Motor neuron (in vitro differentiated cells): ENCODE measurements at regions not wholly inside any gene's neighbourhood (a gene's known extent, or its start where the extent isn't known, plus 50 kb on each side); places are given as distances from the start of the nearest gene placed in this dataset.

ENCODE experiments used
- ATAC-seq, 8 experiments: fragments of 200-7000 bp; cut with Tn5 transposase; replicated peaks in 6 of 8; 2 replicates each; pipeline ENCODE4 v1.8.0; 2021; ENCODE audit warnings: mild to moderate bottlenecking in 8 of 8, moderate library complexity in 8 of 8
- H3K27ac ChIP-seq, 2 donors: fragments of 250-450 bp; sonication (Bioruptor Pico); 2 replicates each; pipeline ENCODE4 v1.9.0; 2021; ENCODE audit warnings: antibody characterized with exemption in 2 of 2, mild to moderate bottlenecking in 2 of 2, moderate library complexity in 1 of 2
- H3K4me1 ChIP-seq, 2 donors: fragments of 250-450 bp; sonication (Bioruptor Pico); replicated peaks in 1 of 2; 2 replicates each; pipeline ENCODE4 v1.6.1; 2021; ENCODE audit warnings: antibody characterized with exemption in 2 of 2, mild to moderate bottlenecking in 2 of 2, moderate library complexity in 1 of 2
- H3K4me3 ChIP-seq, 5 donors: fragments of 250-450 bp; sonication (Bioruptor Pico); 2 replicates each; pipeline ENCODE4 v1.9.0; 2021; ENCODE audit warnings: antibody characterized with exemption in 5 of 5, mild to moderate bottlenecking in 5 of 5, moderate library complexity in 4 of 5
- WGBS, 10 experiments: fragments of 450-650 bp; shearing (Covaris generic); methylation state at CpG; one replicate each; pipeline ENCODE4 v1.0.0; 2022; 5-methylcytosine and 5-hydroxymethylcytosine counted together
- in situ Hi-C, 9 experiments: fragments of 400-800 bp; cut with MboI; loops; one replicate each; pipeline ENCODE4 v1.15.0; 2021; ENCODE audit warnings: low sequenced_read_pairs in 9 of 9, low pct_unique_long_range_greater_than_20kb in 2 of 9; ENCODE audit not compliant: unreplicated experiment in 9 of 9

- Histone ChIP-seq H3K27ac (no peak overlapping the region), H3K4me1 (no peaks in the 10 kb centered on the region), H3K4me3 (no peak overlapping the region)
- no peak for ATAC-seq
- in situ Hi-C loops, result no loop called here
- WGBS, 10 experiments, result 63 to 100% (median 83%) methylated on average over 1 of the region's 2 CpGs; no CpG with 5 or more reads in 7 of the 10 experiments
Observed at GRCh38 chr20:60252866-60253265, 294.6 kb downstream of the CDH26 start.

DNA sequence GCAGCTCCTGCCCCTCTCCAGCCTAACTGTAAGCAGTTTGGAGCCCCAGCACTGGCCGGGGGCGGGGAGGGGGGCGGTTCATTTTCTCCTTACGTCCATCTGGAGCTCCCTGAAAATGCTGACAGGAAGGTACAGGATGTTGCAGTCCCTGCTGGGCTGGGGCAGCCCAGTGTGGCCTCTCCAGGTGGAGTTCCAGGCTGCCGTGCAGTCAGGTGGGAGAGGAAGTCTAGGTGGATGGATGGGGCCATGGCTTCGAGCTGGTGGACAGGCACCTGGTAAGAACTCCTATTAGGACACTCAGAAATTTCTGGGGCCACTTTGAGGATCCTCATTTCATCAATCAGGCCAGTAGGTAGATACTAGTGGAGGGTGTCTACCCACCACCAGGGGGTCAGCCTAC, 295.2 kb downstream of the CDH26 start:
- Histone ChIP-seq H3K27ac (no peak overlapping the region), H3K4me3 (no peak overlapping the region), H3K4me1 (no peaks in the 10 kb centered on the region)
- in situ Hi-C loops, result no loop called here
- WGBS, 10 experiments, result 73 to 100% (median 83%) methylated on average over 1 to 4 of the region's 6 CpGs; no CpG with 5 or more reads in 5 of the 10 experiments
- ATAC-seq, result no peak

DNA sequence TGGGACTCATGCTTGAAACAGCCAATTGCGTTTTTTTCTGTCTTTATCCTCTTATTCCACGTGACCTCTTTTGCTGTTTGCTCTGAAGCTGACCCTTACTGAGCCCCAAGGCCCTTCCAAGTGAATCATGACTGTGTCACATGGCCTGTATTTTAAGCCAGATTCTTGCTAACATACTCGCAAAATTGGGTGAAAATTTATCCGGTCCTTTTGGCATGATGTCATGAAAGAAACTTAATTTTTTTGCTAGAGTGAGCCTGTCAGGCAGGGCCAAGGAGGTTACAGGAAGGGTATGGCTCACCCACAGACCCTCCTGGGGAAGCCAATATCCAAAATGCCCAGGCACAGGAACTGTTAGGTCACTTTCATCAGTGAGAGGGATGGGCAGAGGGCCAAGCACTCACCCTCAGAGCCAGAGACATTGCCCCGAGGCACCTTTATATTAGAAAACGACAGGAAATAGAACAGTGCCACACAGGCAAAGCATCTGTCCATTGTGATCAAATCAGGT, 296.7 kb downstream of the CDH26 start:
- Histone ChIP-seq H3K4me1 (no peaks in the 10 kb centered on the region), H3K4me3 (no peak overlapping the region), H3K27ac (no peak overlapping the region)
- peak in 3 of 8 experiments; percentile 17 to 83 (median 53) for ATAC-seq
- 0 to 90% (median 69%) methylated on average over 1 to 6 of the region's 6 CpGs; no CpG with 5 or more reads in 5 of the 10 experiments for WGBS, 10 experiments
- in situ Hi-C loops, result no loop called here

- H3K4me3 ChIP-seq, result no peak overlapping the region
- no peaks in the 10 kb centered on the region for H3K4me1 ChIP-seq
- no peak overlapping the region for H3K27ac ChIP-seq
- peak in 1 of 8 experiments; percentile 65 for ATAC-seq
- WGBS, 10 experiments, result 0 to 50% (median 31%) methylated on average over 1 to 3 of the region's 3 CpGs; no CpG with 5 or more reads in 6 of the 10 experiments
- in situ Hi-C loops, result no loop called here
Observed at GRCh38 chr20:60255415-60255814, 297.2 kb downstream of the CDH26 start.

- WGBS, 10 experiments, result 57 to 96% (median 75%) methylated on average over 4 to 5 of the region's 6 CpGs; no CpG with 5 or more reads in 6 of the 10 experiments
- ATAC-seq, result no peak
- no peak overlapping the region for H3K4me3 ChIP-seq
- no peak overlapping the region for H3K27ac ChIP-seq
- H3K4me1 ChIP-seq, result no peaks in the 10 kb centered on the region
- in situ Hi-C loops, result no loop called here
Observed at GRCh38 chr20:60255866-60256265, 297.6 kb downstream of the CDH26 start.

DNA sequence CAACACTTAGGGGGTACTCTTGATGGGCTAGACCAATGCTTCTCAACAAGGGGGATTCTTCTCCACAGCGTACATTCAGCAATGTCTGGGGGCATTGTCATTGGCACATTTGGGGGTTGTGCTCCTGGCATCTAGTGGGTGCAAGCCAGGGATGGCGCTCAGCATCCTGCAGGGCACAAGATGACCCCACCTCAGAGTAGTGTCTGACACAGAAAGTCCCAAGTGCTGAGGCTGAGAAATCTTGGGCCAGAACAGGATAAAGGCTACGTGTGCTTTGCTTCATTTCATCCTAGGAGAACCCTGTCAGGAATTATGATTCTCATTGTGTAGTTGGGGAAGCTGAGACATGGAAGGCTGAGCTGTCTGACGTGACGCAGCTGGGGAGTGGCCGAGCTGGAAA, 298.6 kb downstream of the CDH26 start:
- in situ Hi-C loops, result no loop called here
- no peaks in the 10 kb centered on the region for H3K4me1 ChIP-seq
- WGBS, 10 experiments, result 40 to 90% (median 60%) methylated on average over 1 to 2 of the region's 6 CpGs; no CpG with 5 or more reads in 6 of the 10 experiments
- H3K27ac ChIP-seq, result no peak overlapping the region
- no peak for ATAC-seq
- no peak overlapping the region for H3K4me3 ChIP-seq

DNA sequence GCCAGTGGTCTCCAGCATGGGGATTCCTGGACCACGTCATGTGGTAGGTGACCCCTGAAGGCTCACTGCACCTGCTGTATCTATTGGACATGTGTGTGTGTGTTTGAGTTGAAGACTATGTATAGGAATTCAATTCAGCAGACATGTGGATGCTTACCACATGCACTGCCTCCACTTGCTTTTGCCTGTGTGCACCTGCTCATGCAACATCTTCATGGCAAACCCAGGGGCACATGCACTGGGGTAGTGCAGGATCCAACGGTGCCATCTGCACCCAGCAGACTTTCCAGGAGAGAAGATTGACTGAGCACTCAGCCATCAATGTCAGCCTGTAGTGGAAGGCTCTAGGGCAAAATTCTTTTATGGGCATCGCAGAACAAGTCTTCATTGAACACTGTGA, 299.4 kb downstream of the CDH26 start:
- ATAC-seq, result no peak
- H3K4me3 ChIP-seq, result no peak overlapping the region
- 19 to 88% (median 82%) methylated on average over 1 to 2 of the region's 3 CpGs; no CpG with 5 or more reads in 6 of the 10 experiments for WGBS, 10 experiments
- in situ Hi-C loops, result no loop called here
- no peaks in the 10 kb centered on the region for H3K4me1 ChIP-seq
- no peak overlapping the region for H3K27ac ChIP-seq

- in situ Hi-C loops, result no loop called here
- H3K27ac ChIP-seq, result no peak overlapping the region
- H3K4me3 ChIP-seq, result no peak overlapping the region
- H3K4me1 ChIP-seq, result peaks cover 0 to 2% of the 10 kb centered on the region in 2 donors
- ATAC-seq, result no peak
- 32 to 96% (median 77%) methylated on average over 2 to 5 of the region's 6 CpGs; no CpG with 5 or more reads in 2 of the 10 experiments for WGBS, 10 experiments
Observed at GRCh38 chr20:60258255-60258863, 300.1 kb downstream of the CDH26 start.

- Histone ChIP-seq H3K27ac (no peak overlapping the region), H3K4me1 (peaks cover 9 to 15% of the 10 kb centered on the region in 2 donors), H3K4me3 (no peak overlapping the region)
- in situ Hi-C loops, result no loop called here
- no peak for ATAC-seq
- WGBS, 10 experiments, result 17 to 97% (median 63%) methylated on average over 1 to 4 of the region's 4 CpGs; no CpG with 5 or more reads in 2 of the 10 experiments
Observed at GRCh38 chr20:60261333-60261732, 303.1 kb downstream of the CDH26 start.

GRCh38 chr20:60262967-60263603, 304.9 kb downstream of the CDH26 start:
- Histone ChIP-seq H3K27ac (no peak overlapping the region), H3K4me1 (peaks cover 9 to 15% of the 10 kb centered on the region in 2 donors), H3K4me3 (no peak overlapping the region)
- in situ Hi-C loops, result no loop called here
- 0 to 65% (median 20%) methylated on average over 1 to 3 of the region's 4 CpGs; no CpG with 5 or more reads in 3 of the 10 experiments for WGBS, 10 experiments
- no peak for ATAC-seq

DNA sequence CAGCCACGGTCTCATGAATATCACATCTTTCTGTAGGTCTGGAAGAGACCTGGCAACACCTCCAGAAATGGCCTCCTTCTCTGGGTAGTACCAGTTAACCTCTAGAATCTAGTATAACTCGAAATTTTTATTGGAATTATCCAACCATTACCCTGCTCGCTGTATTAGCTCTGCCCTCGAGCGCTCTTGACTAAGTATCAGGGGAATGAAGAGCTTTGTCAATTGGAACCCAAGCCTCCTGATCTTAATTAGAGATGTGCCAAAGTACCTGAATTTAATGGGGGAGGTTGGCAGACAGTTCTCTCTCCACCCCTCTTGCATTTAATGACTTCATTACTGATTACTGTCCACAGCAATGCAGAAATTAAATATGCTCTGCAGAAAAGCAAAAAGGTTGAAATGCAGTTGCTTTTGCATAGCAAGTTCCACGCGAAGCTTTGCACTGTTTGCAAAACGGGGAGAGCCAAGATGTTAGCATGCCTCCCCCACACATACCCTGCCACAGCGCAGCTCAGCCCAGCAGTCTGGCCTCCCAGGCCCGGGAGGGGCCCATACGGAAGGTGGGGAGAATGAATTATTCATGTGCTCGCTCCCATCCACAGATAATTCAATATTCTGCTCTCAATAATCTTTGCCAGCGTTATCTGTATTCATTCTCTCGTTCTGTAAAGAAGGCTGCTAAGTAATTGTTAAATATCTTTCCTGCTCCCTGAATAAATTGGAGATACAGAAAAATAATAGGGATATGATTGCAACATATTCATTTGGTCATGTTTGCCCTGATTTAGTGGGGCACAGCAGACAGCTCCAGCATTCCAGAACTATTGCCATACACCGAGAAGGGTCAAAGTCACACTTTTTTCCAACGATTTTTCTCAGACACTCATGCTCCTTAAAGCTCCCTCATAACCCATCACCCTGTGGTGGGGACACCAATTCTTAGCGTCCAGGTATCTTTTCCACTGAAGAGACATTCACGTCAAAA, 305.8 kb downstream of the CDH26 start:
- no peak overlapping the region for H3K27ac ChIP-seq
- peak in 7 of 8 experiments; percentile 46 to 95 (median 74) for ATAC-seq
- peaks cover 9 to 15% of the 10 kb centered on the region in 2 donors for H3K4me1 ChIP-seq
- in situ Hi-C loops, result no loop called here
- no peak overlapping the region for H3K4me3 ChIP-seq
- 6 to 78% (median 46%) methylated on average over 2 to 12 of the region's 18 CpGs for WGBS, 10 experiments

DNA sequence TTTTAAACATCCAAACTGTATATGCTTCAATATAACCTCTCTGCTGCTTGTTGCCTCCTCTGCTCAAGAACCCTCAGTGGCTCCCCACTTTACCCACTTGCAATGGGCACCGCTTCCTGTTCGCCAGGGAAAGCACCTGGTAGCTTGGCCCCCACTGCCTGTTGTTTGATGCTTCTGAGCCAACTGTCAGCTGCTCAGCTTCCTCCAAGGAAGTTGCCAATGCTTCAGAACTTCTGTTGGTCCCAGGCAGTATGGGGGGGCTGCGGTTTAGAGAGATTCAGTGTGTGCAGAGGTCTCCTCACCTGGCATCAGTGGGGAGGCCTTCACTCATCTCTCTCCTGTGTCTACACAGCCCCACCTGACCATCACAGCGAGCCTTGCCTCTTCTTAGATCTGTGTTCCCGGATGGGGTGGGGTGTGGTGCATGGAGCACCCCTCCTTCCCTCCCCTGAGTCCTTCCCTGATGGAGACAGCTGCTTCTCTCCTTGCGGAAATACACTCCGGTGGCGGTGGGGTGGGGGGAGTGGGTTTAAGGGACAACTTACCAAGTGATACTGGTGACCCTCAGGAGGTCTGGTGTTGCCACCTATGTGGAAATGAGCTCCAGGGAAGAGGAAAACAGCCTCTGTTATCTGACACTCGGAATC, 308.1 kb downstream of the CDH26 start:
- Histone ChIP-seq H3K4me3 (no peak overlapping the region), H3K4me1 (peaks cover 9 to 15% of the 10 kb centered on the region in 2 donors), H3K27ac (no peak overlapping the region)
- in situ Hi-C loops, result no loop called here
- no peak for ATAC-seq
- WGBS, 10 experiments, result 52 to 100% (median 86%) methylated on average over 1 to 6 of the region's 9 CpGs; no CpG with 5 or more reads in 5 of the 10 experiments
